ENCODE measurements at regions not wholly inside any gene's neighbourhood (a gene's known extent, or its start where the extent isn't known, plus 50 kb on each side); places are given as distances from the start of the nearest gene placed in this dataset.

- 93 to 95% methylated on average over 4 of the region's 4 CpGs for WGBS, 2 experiments
- H3K9me3 ChIP-seq (ENCODE audit: control insufficient read depth, low read length), result no peaks in the 10 kb centered on the region
- no peak overlapping the region for H3K4me3 ChIP-seq (ENCODE audit: insufficient read depth, low read depth, low read length)
- no peaks in the 10 kb centered on the region for H3K36me3 ChIP-seq (ENCODE audit: control insufficient read depth, insufficient read depth, low read length)
- no peak overlapping the region for H3K27ac ChIP-seq (ENCODE audit: insufficient read depth, low read depth, low read length, poor library complexity, severe bottlenecking)
- H3K27me3 ChIP-seq (ENCODE audit: control insufficient read depth, insufficient read depth, low read length, poor library complexity, severe bottlenecking), result no peaks in the 10 kb centered on the region
- H3K4me1 ChIP-seq (ENCODE audit: control insufficient read depth, insufficient read depth, low read length), result no peaks in the 10 kb centered on the region
Measured at GRCh38 chr16:51916231-51916630, 630.7 kb downstream of the TOX3 start.

- Histone ChIP-seq H3K27me3 (ENCODE audit: control insufficient read depth, insufficient read depth, low read length, poor library complexity, severe bottlenecking) (no peaks in the 10 kb centered on the region), H3K36me3 (ENCODE audit: control insufficient read depth, insufficient read depth, low read length) (no peaks in the 10 kb centered on the region), H3K27ac (ENCODE audit: insufficient read depth, low read depth, low read length, poor library complexity, severe bottlenecking) (no peak overlapping the region), H3K4me3 (ENCODE audit: insufficient read depth, low read depth, low read length) (no peak overlapping the region), H3K9me3 (ENCODE audit: control insufficient read depth, low read length) (peaks cover 2% of the 10 kb centered on the region), H3K4me1 (ENCODE audit: control insufficient read depth, insufficient read depth, low read length) (no peaks in the 10 kb centered on the region)
Measured at GRCh38 chr16:51907680-51908079, 639.3 kb downstream of the TOX3 start.

GRCh38 chr16:51900221-51900780, 646.6 kb downstream of the TOX3 start:
- Histone ChIP-seq H3K27me3 (ENCODE audit: control insufficient read depth, insufficient read depth, low read length, poor library complexity, severe bottlenecking) (no peaks in the 10 kb centered on the region), H3K27ac (ENCODE audit: insufficient read depth, low read depth, low read length, poor library complexity, severe bottlenecking) (no peak overlapping the region), H3K9me3 (ENCODE audit: control insufficient read depth, low read length) (no peaks in the 10 kb centered on the region), H3K4me1 (ENCODE audit: control insufficient read depth, insufficient read depth, low read length) (no peaks in the 10 kb centered on the region), H3K4me3 (ENCODE audit: insufficient read depth, low read depth, low read length) (no peak overlapping the region), H3K36me3 (ENCODE audit: control insufficient read depth, insufficient read depth, low read length) (no peaks in the 10 kb centered on the region)
- 92% methylated on average over 3 of the region's 3 CpGs for WGBS, 2 experiments

GRCh38 chr16:51898872-51899271, 648.1 kb downstream of the TOX3 start:
- Histone ChIP-seq H3K27me3 (ENCODE audit: control insufficient read depth, insufficient read depth, low read length, poor library complexity, severe bottlenecking) (no peaks in the 10 kb centered on the region), H3K4me1 (ENCODE audit: control insufficient read depth, insufficient read depth, low read length) (no peaks in the 10 kb centered on the region), H3K27ac (ENCODE audit: insufficient read depth, low read depth, low read length, poor library complexity, severe bottlenecking) (no peak overlapping the region), H3K36me3 (ENCODE audit: control insufficient read depth, insufficient read depth, low read length) (no peaks in the 10 kb centered on the region), H3K4me3 (ENCODE audit: insufficient read depth, low read depth, low read length) (no peak overlapping the region), H3K9me3 (ENCODE audit: control insufficient read depth, low read length) (no peaks in the 10 kb centered on the region)

- Histone ChIP-seq H3K27me3 (ENCODE audit: control insufficient read depth, insufficient read depth, low read length, poor library complexity, severe bottlenecking) (no peaks in the 10 kb centered on the region), H3K27ac (ENCODE audit: insufficient read depth, low read depth, low read length, poor library complexity, severe bottlenecking) (no peak overlapping the region), H3K9me3 (ENCODE audit: control insufficient read depth, low read length) (no peaks in the 10 kb centered on the region), H3K4me3 (ENCODE audit: insufficient read depth, low read depth, low read length) (no peak overlapping the region), H3K4me1 (ENCODE audit: control insufficient read depth, insufficient read depth, low read length) (no peaks in the 10 kb centered on the region), H3K36me3 (ENCODE audit: control insufficient read depth, insufficient read depth, low read length) (no peaks in the 10 kb centered on the region)
- WGBS, 2 experiments, result 80 to 91% methylated on average over 2 of the region's 2 CpGs
Measured at GRCh38 chr16:51896013-51896412, 650.9 kb downstream of the TOX3 start.

- Histone ChIP-seq H3K36me3 (ENCODE audit: control insufficient read depth, insufficient read depth, low read length) (no peaks in the 10 kb centered on the region), H3K27me3 (ENCODE audit: control insufficient read depth, insufficient read depth, low read length, poor library complexity, severe bottlenecking) (no peaks in the 10 kb centered on the region), H3K9me3 (ENCODE audit: control insufficient read depth, low read length) (no peaks in the 10 kb centered on the region), H3K4me1 (ENCODE audit: control insufficient read depth, insufficient read depth, low read length) (no peaks in the 10 kb centered on the region), H3K4me3 (ENCODE audit: insufficient read depth, low read depth, low read length) (no peak overlapping the region), H3K27ac (ENCODE audit: insufficient read depth, low read depth, low read length, poor library complexity, severe bottlenecking) (no peak overlapping the region)
- 88 to 90% methylated on average over 11 of the region's 11 CpGs for WGBS, 2 experiments
Measured at GRCh38 chr16:51892293-51893007, 654.5 kb downstream of the TOX3 start.

- Histone ChIP-seq H3K27ac (ENCODE audit: insufficient read depth, low read depth, low read length, poor library complexity, severe bottlenecking) (no peak overlapping the region), H3K36me3 (ENCODE audit: control insufficient read depth, insufficient read depth, low read length) (no peaks in the 10 kb centered on the region), H3K27me3 (ENCODE audit: control insufficient read depth, insufficient read depth, low read length, poor library complexity, severe bottlenecking) (no peaks in the 10 kb centered on the region), H3K4me3 (ENCODE audit: insufficient read depth, low read depth, low read length) (no peak overlapping the region), H3K9me3 (ENCODE audit: control insufficient read depth, low read length) (no peaks in the 10 kb centered on the region), H3K4me1 (ENCODE audit: control insufficient read depth, insufficient read depth, low read length) (no peaks in the 10 kb centered on the region)
- WGBS, 2 experiments, result 92% methylated on average over 1 of the region's 1 CpG
Measured at GRCh38 chr16:51888534-51888933, 658.4 kb downstream of the TOX3 start.

GRCh38 chr16:51888016-51888415, 658.9 kb downstream of the TOX3 start:
- Histone ChIP-seq H3K9me3 (ENCODE audit: control insufficient read depth, low read length) (no peaks in the 10 kb centered on the region), H3K4me3 (ENCODE audit: insufficient read depth, low read depth, low read length) (no peak overlapping the region), H3K27ac (ENCODE audit: insufficient read depth, low read depth, low read length, poor library complexity, severe bottlenecking) (no peak overlapping the region), H3K27me3 (ENCODE audit: control insufficient read depth, insufficient read depth, low read length, poor library complexity, severe bottlenecking) (no peaks in the 10 kb centered on the region), H3K4me1 (ENCODE audit: control insufficient read depth, insufficient read depth, low read length) (no peaks in the 10 kb centered on the region), H3K36me3 (ENCODE audit: control insufficient read depth, insufficient read depth, low read length) (no peaks in the 10 kb centered on the region)
- 100% methylated on average over 1 of the region's 1 CpG; no CpG with 5 or more reads in 1 of the 2 experiments for WGBS, 2 experiments

GRCh38 chr16:51886456-51886855, 660.5 kb downstream of the TOX3 start:
- H3K4me1 ChIP-seq (ENCODE audit: control insufficient read depth, insufficient read depth, low read length), result no peaks in the 10 kb centered on the region
- 91 to 100% methylated on average over 2 of the region's 2 CpGs for WGBS, 2 experiments

GRCh38 chr16:51884773-51885172, 662.2 kb downstream of the TOX3 start:
- H3K4me3 ChIP-seq (ENCODE audit: insufficient read depth, low read depth, low read length), result no peak overlapping the region
- H3K9me3 ChIP-seq (ENCODE audit: control insufficient read depth, low read length), result no peaks in the 10 kb centered on the region
- no peaks in the 10 kb centered on the region for H3K36me3 ChIP-seq (ENCODE audit: control insufficient read depth, insufficient read depth, low read length)
- no peaks in the 10 kb centered on the region for H3K27me3 ChIP-seq (ENCODE audit: control insufficient read depth, insufficient read depth, low read length, poor library complexity, severe bottlenecking)
- no peaks in the 10 kb centered on the region for H3K4me1 ChIP-seq (ENCODE audit: control insufficient read depth, insufficient read depth, low read length)
- 100% methylated on average over 1 of the region's 2 CpGs for WGBS, 2 experiments
- H3K27ac ChIP-seq (ENCODE audit: insufficient read depth, low read depth, low read length, poor library complexity, severe bottlenecking), result no peak overlapping the region

More at GRCh38 chr16:51886456-51886855, 660.5 kb downstream of the TOX3 start:
- no peaks in the 10 kb centered on the region for H3K27me3 ChIP-seq (ENCODE audit: control insufficient read depth, insufficient read depth, low read length, poor library complexity, severe bottlenecking)
- H3K9me3 ChIP-seq (ENCODE audit: control insufficient read depth, low read length), result no peaks in the 10 kb centered on the region
- no peak overlapping the region for H3K27ac ChIP-seq (ENCODE audit: insufficient read depth, low read depth, low read length, poor library complexity, severe bottlenecking)
- H3K36me3 ChIP-seq (ENCODE audit: control insufficient read depth, insufficient read depth, low read length), result no peaks in the 10 kb centered on the region
- H3K4me3 ChIP-seq (ENCODE audit: insufficient read depth, low read depth, low read length), result no peak overlapping the region
